Activated naive CD4-positive, alpha-beta T cell treated with anti-CD3 and anti-CD28 coated beads, Interleukin-2, amount 50 U/mL, for 24 hours (primary cell): ENCODE measurements at regions not wholly inside any gene's neighbourhood (a gene's known extent, or its start where the extent isn't known, plus 50 kb on each side); places are given as distances from the start of the nearest gene placed in this dataset.
"Not testable (repeated sequence)": the region's sequence is repeated elsewhere in the genome, so short reads cannot be mapped to it uniquely, and the experiment has no call there.

ENCODE experiments used
- H3K27ac Mint-ChIP-seq: one replicate; pipeline ENCODE4 v1.8.0; 2021; ENCODE audit warnings: mild to moderate bottlenecking, mixed read lengths
- H3K27me3 Mint-ChIP-seq: one replicate; pipeline ENCODE4 v1.8.0; 2021; ENCODE audit warnings: mixed read lengths
- H3K36me3 Mint-ChIP-seq: one replicate; pipeline ENCODE4 v1.8.0; 2021; ENCODE audit warnings: mixed read lengths
- H3K4me1 Mint-ChIP-seq: one replicate; pipeline ENCODE4 v1.8.0; 2021; ENCODE audit warnings: mixed read lengths
- H3K4me3 Mint-ChIP-seq: one replicate; pipeline ENCODE4 v1.8.0; 2021; ENCODE audit warnings: mild to moderate bottlenecking, mixed read lengths
- H3K9me3 Mint-ChIP-seq: one replicate; pipeline ENCODE4 v1.8.0; 2021; ENCODE audit warnings: mixed read lengths

DNA sequence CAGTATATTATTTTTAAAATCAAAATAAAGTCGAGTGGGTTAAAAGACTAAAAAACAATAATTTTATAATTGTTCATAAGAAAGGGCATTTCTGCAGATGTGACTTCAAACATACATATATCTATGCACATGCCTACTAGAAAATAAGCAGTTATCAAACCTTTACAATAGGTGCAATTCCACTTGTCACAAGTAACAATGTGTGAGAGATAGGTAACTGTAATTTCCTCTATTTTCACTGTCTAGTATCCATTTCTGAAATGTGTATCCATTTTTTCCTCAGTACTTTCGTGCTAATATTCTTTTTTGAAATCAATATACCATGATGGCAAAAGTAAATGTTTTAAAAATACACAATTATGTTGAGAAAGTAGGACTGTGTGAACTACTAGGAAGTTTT lies 96.9 kb upstream of the GNAI1 start:
- Mint-ChIP-seq H3K27ac (no peak overlapping the region), H3K27me3 (no peaks in the 10 kb centered on the region), H3K36me3 (no peaks in the 10 kb centered on the region), H3K4me1 (no peaks in the 10 kb centered on the region), H3K9me3 (peaks cover 6% of the 10 kb centered on the region), H3K4me3 (no peak overlapping the region)

DNA sequence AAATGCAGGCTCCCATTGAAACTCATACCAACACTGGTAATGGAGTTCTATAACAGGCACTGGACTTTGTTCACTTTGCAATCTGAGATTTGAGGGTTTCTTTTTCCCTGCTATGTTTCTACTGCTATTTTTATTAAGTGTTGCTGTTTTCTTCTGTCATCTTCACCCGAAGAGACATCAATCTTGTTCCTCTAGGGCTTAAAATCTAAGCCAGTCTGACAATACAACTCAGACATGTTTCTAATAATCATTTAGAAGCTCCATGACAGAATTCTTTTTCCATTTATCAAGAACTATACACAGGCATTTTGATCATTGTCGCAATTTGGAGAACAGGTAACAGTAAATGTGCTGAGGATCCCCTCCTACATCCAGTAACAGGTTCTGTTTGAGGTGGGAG lies 98.5 kb upstream of the GNAI1 start:
- no peaks in the 10 kb centered on the region for H3K4me1 Mint-ChIP-seq
- no peak overlapping the region for H3K27ac Mint-ChIP-seq
- H3K27me3 Mint-ChIP-seq, result no peaks in the 10 kb centered on the region
- H3K36me3 Mint-ChIP-seq, result no peaks in the 10 kb centered on the region
- H3K9me3 Mint-ChIP-seq, result peaks cover 6% of the 10 kb centered on the region
- no peak overlapping the region for H3K4me3 Mint-ChIP-seq

DNA sequence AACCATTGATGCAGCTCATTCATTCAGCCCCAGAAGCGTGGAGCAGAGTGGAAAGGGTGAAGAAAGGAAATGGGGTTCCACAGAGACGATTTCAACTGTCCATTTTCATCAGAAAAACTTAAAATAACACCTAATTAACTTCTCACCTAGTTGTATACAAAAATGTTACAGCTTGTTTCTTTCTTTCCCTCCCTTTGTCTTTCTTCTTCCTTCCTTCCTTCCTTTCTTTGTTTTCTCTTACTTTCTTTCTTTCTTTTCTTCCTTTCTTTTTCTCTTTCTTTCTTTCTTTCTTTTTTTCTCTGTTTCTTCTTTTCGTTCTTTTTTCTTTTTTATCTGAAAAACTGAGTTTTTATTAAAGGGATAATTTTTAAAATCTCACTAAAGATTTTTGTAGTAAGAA lies 105.9 kb upstream of the GNAI1 start:
- no peaks in the 10 kb centered on the region for H3K9me3 Mint-ChIP-seq
- H3K27ac Mint-ChIP-seq, result no peak overlapping the region
- no peaks in the 10 kb centered on the region for H3K27me3 Mint-ChIP-seq
- no peaks in the 10 kb centered on the region for H3K4me1 Mint-ChIP-seq
- H3K36me3 Mint-ChIP-seq, result no peaks in the 10 kb centered on the region
- H3K4me3 Mint-ChIP-seq, result no peak overlapping the region

DNA sequence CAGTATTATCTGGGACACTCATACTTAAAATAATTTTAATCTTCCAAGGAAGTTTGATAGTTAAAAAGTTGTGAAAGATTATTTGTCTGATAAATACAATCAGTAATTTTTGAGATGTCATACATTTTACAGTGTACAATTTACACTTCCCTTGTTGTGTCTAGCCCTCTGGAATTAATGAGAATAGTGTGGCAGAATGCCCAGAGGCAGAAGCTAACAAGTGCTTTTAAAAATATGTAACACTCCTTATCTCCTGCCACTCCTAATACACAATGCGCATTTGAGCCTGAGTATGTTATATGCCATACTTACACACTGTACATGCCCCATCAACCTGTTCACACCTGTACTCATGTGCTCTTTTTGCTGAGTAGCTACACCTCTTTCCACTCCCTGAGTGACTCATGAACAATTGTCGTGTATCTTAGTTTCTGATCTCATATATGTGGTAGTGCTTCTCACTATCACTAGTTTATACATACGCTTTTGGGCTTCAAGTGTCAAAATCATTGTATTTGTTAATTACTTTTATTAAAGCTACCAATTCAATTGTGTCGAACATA lies 106.9 kb upstream of the GNAI1 start:
- Mint-ChIP-seq H3K9me3 (no peaks in the 10 kb centered on the region), H3K27ac (no peak overlapping the region), H3K27me3 (no peaks in the 10 kb centered on the region), H3K36me3 (no peaks in the 10 kb centered on the region), H3K4me1 (no peaks in the 10 kb centered on the region), H3K4me3 (no peak overlapping the region)

DNA sequence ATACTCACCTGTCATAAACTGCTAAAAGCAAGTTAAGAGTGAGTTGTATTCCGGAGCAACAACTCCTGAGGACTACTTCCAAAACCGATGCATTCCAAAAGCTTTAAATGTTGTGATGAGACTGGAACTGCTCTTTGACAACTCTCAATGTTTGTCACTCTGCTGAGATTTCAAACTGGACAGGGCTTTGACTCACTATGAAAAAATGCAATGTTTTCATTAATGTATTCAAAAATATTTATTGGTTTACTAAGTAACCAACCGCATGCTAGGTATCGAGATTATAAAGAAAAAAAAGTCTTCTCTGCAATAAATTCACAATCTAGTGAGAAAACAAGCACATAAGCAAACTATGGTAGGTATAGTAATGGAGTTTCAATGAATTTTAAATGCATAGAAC lies 107.9 kb upstream of the GNAI1 start:
- H3K27me3 Mint-ChIP-seq, result no peaks in the 10 kb centered on the region
- no peaks in the 10 kb centered on the region for H3K9me3 Mint-ChIP-seq
- no peaks in the 10 kb centered on the region for H3K36me3 Mint-ChIP-seq
- no peaks in the 10 kb centered on the region for H3K4me1 Mint-ChIP-seq
- no peak overlapping the region for H3K27ac Mint-ChIP-seq
- H3K4me3 Mint-ChIP-seq, result no peak overlapping the region

DNA sequence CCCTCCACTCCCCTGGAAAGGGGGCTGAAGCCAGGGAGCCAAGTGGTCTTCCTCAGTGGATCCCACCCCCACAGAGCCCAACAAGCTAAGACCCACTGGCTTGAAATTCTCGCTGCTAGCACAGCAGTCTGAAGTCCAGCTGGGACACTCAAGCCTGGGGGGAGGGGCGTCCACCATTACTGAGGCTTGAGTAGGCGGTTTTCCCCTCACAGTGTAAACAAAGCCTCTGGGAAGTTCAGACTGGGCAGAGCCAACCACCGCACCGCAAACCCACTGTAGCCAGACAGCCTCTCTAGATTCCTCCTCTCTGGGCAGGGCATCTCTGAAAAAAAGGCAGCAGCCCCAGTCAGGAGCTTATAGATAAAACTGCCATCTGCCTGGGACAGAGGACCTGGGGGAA lies 114.4 kb upstream of the GNAI1 start:
- not testable (repeated sequence) for H3K36me3 Mint-ChIP-seq, H3K4me1 Mint-ChIP-seq, H3K4me3 Mint-ChIP-seq, H3K9me3 Mint-ChIP-seq, H3K27ac Mint-ChIP-seq, H3K27me3 Mint-ChIP-seq

DNA sequence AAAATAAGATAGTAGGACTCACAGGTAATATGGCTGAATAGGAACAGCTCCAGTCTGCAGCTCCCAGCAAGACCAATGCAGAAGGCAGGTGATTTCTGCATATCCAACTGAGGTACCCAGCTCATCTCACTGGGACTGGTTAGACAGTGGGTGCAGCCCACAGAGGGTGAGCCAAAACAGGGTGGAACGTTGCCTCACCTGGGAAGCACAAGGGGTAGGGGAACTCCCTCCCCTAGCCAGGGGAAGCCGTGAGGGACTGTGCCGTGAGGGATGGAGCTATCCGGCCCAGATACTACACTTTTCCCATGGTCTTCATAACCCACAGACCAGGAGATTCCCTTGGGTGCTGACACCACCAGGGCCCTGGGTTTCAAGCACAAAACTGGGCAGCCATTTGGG lies 114.8 kb upstream of the GNAI1 start:
- H3K9me3 Mint-ChIP-seq, H3K27me3 Mint-ChIP-seq, H3K36me3 Mint-ChIP-seq, H3K4me1 Mint-ChIP-seq, H3K27ac Mint-ChIP-seq, H3K4me3 Mint-ChIP-seq: not testable (repeated sequence)

DNA sequence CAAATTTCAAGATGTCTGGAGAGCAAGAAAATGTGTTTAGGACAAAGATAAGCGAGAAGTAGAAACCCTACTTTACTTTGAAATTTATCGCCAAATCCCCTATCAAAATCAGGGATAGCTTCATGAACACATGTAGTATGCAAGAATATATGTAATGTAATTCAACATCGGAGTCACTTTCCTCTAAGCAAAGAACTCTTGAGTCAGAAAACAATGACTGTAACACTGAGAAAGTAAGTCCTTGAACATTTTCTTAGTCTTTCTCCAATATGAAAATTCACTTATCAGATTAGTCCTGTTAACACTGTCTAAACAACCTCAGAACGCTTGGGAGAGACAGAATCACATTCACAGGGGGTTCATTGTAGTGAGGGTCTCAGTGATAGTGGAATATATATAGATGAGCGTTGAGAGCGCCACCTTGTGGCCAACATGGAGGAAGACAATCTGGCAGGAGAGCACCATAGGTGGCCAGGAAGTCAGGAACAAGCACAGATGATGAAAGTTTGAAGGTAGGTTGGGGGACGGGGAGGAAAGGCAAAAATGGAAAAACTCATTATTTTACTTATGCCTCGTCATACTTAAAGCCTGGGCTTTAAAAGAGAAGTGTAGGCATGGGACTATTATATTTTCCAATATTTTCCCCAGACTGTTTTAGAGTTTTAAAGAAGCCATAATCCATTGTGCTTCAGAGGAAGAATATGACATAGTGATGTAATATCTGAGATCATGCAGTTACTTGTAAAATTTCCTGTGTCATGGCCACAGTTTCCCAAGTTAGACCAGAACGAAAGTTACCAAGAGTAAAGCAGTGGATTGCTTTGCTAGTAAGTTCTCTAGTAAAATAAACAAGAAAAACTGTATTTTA lies 115.5 kb upstream of the GNAI1 start:
- H3K27ac Mint-ChIP-seq, result no peak overlapping the region
- no peaks in the 10 kb centered on the region for H3K27me3 Mint-ChIP-seq
- H3K4me3 Mint-ChIP-seq, result no peak overlapping the region
- H3K4me1 Mint-ChIP-seq, result no peaks in the 10 kb centered on the region
- no peaks in the 10 kb centered on the region for H3K36me3 Mint-ChIP-seq
- H3K9me3 Mint-ChIP-seq, result peaks cover 1% of the 10 kb centered on the region

DNA sequence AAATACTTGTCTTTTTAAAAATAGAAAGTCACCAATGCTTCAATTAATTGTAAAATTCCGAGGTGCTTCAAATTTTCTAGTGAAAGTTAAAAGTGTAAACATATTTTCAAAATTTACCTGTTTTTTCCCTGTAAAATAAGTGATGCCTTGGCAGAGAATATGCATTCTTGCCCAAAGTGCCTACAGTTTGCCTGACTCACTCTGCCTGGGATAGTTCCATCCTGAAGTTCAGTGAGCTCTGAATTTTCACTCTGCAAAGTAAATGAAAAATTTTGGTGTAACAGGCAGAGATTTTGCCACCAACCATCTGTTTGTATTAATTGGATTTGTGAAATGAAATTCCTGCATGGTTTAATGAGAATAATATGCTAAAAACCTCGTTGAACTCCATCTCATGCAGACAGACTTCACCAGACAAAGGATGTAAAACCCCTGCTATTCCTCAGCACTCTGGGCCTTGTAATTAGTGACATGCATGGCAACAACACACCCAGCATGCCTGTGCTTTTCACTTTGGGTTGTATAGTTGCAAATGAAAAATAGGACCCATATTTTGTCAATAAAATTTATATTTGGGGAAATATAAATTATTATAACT lies 117.4 kb upstream of the GNAI1 start:
- H3K4me1 Mint-ChIP-seq, result no peaks in the 10 kb centered on the region
- no peak overlapping the region for H3K4me3 Mint-ChIP-seq
- no peak overlapping the region for H3K27ac Mint-ChIP-seq
- no peaks in the 10 kb centered on the region for H3K36me3 Mint-ChIP-seq
- peaks cover 9% of the 10 kb centered on the region for H3K9me3 Mint-ChIP-seq
- no peaks in the 10 kb centered on the region for H3K27me3 Mint-ChIP-seq

DNA sequence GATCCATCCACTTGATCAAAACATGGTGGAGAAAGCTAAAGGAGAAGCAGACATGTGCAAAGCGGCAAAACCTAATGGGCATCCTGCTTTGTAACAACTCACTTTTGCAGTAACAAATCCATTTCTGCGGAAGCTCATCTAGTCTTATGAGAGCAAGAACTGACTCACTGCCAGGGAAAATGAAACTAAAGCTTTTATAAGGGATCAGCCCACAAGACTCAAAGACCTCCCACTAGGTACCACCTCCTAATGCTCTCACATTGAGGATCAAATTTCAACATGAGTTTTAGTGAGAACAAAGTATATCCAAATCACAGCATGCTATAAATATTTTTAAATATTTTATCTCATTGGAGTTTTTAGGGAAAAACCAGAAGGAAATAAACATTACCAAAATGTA lies 120.1 kb upstream of the GNAI1 start:
- H3K27me3 Mint-ChIP-seq, result no peaks in the 10 kb centered on the region
- H3K9me3 Mint-ChIP-seq, result peaks cover 9% of the 10 kb centered on the region
- no peaks in the 10 kb centered on the region for H3K4me1 Mint-ChIP-seq
- H3K4me3 Mint-ChIP-seq, result no peak overlapping the region
- H3K36me3 Mint-ChIP-seq, result no peaks in the 10 kb centered on the region
- no peak overlapping the region for H3K27ac Mint-ChIP-seq

DNA sequence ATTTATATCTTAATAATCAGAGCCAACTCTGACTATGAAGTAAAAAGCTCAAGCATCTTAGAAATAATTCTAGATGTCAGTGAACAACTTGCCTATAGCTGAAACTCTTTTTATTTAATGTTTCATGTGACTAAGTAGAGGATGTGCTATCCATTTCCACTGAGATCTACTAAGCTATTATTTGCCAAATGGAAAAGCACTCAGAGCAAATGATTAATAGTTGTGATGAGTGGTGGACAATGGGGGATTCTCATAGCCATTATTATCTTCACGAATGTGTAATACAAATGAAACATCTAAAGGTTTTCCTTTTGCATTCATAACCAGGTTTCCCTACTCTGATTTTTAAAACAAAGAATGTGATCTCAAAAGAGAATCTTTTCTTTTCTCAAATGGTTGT lies 126.6 kb upstream of the GNAI1 start:
- no peaks in the 10 kb centered on the region for H3K27me3 Mint-ChIP-seq
- H3K4me3 Mint-ChIP-seq, result no peak overlapping the region
- no peaks in the 10 kb centered on the region for H3K36me3 Mint-ChIP-seq
- H3K9me3 Mint-ChIP-seq, result no peaks in the 10 kb centered on the region
- no peaks in the 10 kb centered on the region for H3K4me1 Mint-ChIP-seq
- no peak overlapping the region for H3K27ac Mint-ChIP-seq

DNA sequence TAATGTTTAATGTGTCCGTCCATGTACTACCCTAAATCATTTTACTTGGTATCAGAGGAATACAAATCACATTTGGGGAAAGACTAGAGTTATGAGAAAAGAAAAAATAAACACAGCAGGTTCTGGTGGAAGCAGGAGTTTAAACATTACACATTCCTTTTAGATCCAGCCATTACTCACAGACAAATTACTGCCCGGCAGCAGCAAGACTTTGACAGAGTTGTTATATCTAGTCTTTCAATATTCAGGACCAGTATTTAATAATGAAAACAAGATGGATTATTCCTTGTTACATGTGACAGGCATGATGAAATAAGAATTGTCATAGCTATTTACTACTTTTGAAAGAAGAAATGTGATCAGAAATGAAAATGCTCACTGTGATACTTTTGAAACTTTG lies 131.8 kb upstream of the GNAI1 start:
- no peak overlapping the region for H3K4me3 Mint-ChIP-seq
- no peaks in the 10 kb centered on the region for H3K36me3 Mint-ChIP-seq
- no peaks in the 10 kb centered on the region for H3K27me3 Mint-ChIP-seq
- no peaks in the 10 kb centered on the region for H3K4me1 Mint-ChIP-seq
- H3K27ac Mint-ChIP-seq, result no peak overlapping the region
- no peaks in the 10 kb centered on the region for H3K9me3 Mint-ChIP-seq

DNA sequence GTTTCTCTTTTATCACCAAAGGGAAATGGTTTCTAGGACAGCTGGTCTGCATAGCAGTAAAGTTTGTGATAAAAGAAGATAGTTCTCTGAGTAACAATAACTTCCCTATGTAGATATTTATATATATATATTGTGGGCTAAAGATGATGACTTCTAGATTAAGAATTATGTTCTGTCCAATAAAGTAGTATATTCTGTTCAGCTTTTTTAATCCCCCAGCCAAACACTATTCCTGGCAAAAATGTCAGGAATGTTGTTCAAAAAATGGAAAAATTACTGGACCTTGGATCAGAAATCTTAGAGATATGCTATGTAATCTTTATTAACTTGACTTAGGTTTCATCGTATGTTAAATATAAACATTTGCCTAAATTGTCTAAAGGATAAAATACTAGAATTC lies 136.3 kb upstream of the GNAI1 start:
- Mint-ChIP-seq H3K27me3 (no peaks in the 10 kb centered on the region), H3K9me3 (no peaks in the 10 kb centered on the region), H3K27ac (no peak overlapping the region), H3K36me3 (no peaks in the 10 kb centered on the region), H3K4me3 (no peak overlapping the region), H3K4me1 (no peaks in the 10 kb centered on the region)

DNA sequence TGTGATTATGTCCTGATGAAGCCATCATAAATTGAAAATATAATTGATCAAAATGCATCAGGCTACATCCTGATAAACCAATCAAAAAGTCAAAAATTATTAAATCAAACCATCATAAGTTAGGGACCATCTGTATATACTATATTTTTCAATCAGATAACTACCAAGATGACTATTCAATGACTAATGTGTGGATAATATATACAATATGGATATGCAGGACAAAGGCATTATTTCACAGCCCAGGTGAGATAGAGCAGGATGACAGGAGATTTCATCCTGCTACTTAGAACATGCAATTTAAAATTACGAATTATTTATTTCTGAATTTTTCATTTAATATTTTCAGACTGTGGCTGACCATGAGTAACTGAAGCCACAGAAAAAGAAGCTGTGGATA lies 137.3 kb upstream of the GNAI1 start:
- H3K9me3 Mint-ChIP-seq, result no peaks in the 10 kb centered on the region
- no peaks in the 10 kb centered on the region for H3K27me3 Mint-ChIP-seq

DNA sequence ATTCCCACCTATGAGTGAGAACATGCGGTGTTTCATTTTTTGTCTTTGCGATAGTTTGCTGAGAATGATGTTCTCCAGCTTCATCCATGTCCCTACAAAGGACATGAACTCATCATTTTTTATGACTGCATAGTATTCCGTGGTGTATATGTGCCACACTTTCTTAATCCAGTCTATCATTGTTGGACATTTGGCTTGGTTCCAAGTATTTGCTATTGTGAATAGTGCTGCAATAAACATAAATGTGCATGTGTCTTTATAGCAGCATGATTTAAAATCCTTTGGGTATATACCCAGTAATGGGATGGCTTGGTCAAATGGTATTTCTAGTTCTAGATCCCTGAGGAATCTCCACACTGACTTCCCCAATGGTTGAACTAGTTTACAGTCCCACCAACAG lies 138.9 kb upstream of the GNAI1 start:
- not testable (repeated sequence) for H3K4me3 Mint-ChIP-seq, H3K9me3 Mint-ChIP-seq, H3K27me3 Mint-ChIP-seq, H3K27ac Mint-ChIP-seq, H3K4me1 Mint-ChIP-seq, H3K36me3 Mint-ChIP-seq

More for the DNA sequence above, 137.3 kb upstream of the GNAI1 start:
- no peak overlapping the region for H3K4me3 Mint-ChIP-seq
- H3K27ac Mint-ChIP-seq, result no peak overlapping the region
- no peaks in the 10 kb centered on the region for H3K36me3 Mint-ChIP-seq
- H3K4me1 Mint-ChIP-seq, result no peaks in the 10 kb centered on the region

DNA sequence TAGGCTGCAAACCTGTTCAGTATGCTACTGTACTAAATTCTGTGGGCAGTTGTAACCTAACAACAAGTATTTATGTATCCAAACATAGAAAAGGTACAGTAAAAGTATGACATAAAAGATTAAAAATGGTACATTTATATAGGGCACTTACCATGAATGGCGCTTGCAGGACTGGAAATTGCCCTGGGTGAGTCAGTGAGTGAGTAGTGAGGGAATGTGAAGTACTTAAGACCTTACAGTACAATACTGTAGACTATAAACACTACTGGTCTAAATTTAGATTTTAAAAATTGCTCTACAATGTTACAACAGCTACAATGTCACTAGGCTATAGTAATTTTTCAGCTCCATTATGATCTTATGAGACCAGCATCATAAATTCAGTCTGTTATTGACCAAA lies 146.0 kb upstream of the GNAI1 start:
- Mint-ChIP-seq H3K36me3 (no peaks in the 10 kb centered on the region), H3K9me3 (no peaks in the 10 kb centered on the region), H3K4me1 (no peaks in the 10 kb centered on the region), H3K4me3 (no peak overlapping the region), H3K27ac (no peak overlapping the region), H3K27me3 (no peaks in the 10 kb centered on the region)
